NOMO-1 (cell line): ENCODE measurements at regions not wholly inside any gene's neighbourhood (a gene's known extent, or its start where the extent isn't known, plus 50 kb on each side); places are given as distances from the start of the nearest gene placed in this dataset.
"Not testable (repeated sequence)": the region's sequence is repeated elsewhere in the genome, so short reads cannot be mapped to it uniquely, and the experiment has no call there.

Source experiments
- DNase-seq, 2 experiments: peaks; one replicate each; lab custom pipeline; 2025; ENCODE audit not compliant: unreplicated experiment in 2 of 2; lab: John Stamatoyannopoulos, UW

DNA sequence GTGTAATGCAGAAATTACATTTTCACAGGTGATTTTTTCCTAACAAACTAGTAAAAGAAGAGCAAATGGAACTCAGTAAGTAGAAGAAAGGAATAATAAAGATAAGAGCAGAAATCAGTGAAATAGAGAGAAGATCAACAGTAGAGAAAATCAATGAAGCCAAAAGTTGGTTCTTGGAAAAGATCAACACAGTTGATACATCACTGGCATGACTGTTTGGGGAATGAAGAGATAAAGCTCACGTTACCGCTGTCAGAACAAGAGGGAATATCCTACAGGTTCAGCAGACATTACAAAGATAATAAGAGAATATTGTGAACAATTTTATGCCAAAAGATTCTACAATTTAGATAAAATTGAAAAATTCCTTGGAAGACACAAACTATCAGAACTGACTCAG is 146.4 kb downstream of the ACTR3B start:
- no peak for DNase-seq

DNA sequence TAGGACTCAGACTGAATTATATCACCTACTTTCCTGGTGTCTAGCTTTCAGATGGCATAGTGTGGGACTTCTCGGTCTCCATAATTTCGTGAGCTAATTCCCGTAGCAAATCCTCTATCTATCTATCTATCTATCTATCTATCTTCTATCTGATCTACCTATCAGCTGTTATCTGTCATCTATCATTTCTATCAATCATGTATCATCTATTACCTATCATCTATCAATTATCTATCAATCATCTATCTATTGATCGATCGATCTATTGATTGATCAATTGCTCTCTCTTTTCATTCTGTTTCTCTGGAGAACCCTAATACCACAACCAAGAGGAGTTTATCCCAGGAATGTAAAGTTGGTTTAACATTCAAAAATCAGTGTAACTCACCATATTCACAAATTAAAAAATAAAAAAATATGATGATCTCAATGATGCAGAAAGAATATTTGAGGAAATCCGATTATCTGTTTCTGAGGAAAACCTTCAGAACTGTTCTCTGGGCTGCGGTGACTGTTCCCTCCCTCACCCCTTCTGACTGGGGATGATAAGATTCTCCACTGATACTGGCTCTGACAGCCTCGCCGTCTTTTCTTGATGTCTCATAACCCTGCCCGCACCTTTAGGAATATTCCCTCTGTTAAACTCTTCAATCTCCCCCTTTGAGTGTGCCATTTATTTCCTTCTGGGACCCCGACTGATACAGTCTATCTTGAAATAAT is 147.7 kb downstream of the ACTR3B start:
- no peak for DNase-seq

DNA sequence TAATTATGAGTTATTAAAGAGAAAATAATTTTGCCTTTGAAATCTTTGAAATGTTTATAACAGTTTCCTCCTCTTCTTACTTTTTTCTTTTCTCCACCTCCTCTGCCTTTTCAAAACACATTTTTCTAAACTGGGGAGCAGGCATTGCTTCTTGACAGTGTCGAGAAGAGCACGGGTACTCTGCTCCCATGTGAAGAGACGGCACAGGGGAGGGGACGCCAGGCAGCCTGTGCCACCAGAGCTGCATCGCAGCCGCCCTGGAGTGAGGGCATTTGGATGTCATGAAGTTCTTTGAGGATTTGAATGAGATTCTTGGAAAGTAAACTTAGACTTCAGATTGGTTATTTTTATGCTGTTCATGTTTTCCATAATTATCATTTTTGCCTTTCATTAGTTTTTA is 149.7 kb downstream of the ACTR3B start:
- no peak for DNase-seq

DNA sequence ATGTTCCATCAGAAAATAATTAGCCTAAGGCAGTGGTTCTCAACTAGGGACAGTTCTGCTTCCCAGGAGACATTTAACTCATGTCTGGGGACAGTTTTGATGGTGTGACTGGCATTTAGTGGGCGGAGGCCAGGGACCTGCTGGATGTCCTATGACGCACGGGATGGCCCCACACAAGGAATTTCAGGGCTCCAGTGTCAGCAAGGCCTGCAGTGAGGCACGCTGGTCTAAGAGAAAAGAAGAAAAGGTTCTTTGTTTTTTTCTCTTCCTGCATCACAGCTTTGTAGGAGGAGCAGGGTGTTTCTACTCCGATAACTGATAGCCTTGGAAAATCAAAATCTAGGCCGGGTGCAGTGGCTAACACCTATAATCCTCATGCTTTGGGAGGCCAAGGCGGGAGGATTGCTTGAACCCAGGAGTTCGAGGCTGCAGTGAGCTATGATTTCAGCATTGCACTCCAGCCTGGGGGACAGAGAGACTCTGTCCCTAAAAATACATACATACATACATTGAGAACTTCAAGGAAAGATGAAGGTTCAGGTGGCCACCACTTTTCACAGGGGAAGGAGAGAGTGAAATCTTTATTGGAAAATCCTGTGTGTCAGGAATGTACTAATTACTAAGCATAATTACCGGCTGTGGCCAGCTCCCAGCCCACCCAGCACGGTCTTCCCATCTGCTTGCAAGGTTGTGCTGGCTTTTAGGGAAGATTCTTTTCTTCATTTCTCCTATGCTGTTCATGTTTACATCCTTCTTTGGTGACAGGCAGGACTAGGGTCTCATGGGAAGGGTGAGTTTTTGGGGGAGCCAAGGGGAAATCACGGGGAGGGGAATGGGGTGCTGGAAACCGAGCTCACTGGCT is 150.4 kb downstream of the ACTR3B start:
- DNase-seq, result no peak

DNA sequence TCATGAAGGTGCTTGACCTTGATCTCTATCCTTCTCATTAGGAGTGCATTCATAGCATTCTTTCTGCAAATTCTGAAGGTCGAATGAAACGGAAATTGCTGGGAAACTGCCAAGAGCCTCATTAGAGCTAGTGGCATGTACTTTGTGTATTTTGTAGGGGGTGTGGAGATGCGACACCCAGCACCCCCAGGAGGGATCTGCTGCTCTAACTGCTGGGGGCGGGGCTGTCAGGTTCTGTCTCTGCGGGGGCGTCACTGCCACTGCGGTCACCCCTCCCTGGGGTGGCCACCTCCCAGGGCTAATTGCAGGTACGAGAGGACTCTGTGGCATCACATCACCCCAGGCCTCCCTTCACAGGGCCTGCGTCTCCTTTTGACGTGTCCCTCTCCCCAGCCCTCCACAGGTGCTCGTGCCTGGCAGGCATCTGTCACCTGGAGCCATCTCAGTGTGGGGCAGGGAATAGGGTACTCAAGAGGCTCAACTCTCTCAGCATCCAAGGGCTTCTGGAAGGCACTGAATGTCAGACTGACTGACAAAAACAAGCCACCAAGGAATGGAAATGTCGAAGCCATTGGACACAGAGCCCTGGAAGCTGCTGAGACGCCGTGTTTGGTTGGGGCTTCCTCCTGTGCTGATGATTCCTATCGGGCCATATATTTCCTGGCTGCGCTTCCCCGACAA is 151.1 kb downstream of the ACTR3B start:
- no peak for DNase-seq

DNA sequence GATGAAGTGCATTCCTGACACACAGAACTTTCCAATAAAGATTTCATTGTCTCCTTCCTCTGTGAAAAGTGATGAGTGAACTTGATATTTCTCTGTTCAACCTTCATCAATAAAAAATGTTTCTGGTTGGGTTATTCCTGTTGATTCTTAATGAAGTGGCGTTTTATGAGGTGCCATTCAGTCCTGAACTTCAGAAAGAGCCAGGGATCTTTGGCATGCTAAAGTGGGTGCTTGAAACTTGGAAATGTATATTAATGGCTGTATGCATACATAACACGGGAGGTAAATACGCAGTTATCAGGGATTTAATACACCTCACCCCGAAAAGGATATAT is 151.6 kb downstream of the ACTR3B start:
- no peak for DNase-seq

DNA sequence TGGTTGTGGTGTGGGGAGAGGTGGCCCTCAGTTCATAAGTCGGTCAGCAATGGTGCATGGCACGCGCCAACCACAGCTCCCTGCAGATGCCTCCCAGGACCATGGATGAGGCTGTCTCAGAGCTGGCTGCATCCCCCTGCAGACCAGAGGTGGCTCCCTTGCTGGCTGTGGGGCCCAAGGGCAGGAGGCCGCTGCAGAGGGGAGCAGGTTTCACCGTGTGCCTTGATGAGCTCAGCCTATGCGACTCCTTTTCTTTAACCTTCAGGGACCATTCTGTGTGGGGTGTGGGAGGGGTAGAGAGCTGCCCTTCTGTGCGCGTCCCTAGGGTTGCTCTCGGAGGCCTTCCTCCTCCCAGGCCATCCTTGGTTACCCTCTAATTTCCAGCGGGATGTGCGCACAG is 152.4 kb downstream of the ACTR3B start:
- DNase-seq, result no peak

DNA sequence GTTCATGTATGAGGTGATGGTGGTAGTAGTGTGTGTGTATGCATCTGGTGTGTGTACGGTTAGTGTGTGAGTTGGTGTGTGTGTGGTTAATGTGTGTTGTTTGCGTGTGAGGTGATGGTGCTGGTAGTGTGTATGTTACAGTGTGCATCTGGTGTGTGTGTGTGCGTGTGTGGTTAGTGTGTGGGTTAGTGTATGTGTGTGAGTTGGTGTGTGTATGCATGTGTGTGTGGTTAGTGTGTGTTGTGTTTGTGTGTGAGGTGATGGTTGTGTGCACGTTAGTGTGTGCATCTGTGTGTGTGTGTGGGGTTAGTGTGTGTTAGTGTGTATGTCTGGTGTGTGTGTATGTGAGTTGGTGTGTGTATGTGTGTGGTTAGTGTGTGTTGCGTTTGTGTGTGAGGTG is 153.0 kb downstream of the ACTR3B start:
- DNase-seq, result no peak

DNA sequence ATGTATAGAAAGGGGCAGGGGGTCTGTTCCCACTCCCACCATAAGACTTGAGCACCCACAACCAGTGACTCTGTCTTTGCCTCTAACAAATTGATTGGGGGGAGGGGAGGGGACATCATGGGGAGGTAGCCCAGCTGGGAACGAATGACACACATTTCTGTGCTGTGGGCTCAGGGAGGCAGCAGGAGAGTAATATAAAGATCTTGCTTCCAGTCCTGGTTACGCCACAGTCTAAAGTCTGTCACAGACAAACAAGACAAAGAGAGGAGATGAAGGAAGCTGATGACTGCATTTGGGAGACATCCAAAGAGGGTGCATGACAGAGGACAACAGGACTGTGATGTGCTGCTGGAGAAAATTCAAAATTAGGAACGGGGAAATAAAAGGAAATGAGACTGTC is 153.9 kb downstream of the ACTR3B start:
- DNase-seq, result no peak

DNA sequence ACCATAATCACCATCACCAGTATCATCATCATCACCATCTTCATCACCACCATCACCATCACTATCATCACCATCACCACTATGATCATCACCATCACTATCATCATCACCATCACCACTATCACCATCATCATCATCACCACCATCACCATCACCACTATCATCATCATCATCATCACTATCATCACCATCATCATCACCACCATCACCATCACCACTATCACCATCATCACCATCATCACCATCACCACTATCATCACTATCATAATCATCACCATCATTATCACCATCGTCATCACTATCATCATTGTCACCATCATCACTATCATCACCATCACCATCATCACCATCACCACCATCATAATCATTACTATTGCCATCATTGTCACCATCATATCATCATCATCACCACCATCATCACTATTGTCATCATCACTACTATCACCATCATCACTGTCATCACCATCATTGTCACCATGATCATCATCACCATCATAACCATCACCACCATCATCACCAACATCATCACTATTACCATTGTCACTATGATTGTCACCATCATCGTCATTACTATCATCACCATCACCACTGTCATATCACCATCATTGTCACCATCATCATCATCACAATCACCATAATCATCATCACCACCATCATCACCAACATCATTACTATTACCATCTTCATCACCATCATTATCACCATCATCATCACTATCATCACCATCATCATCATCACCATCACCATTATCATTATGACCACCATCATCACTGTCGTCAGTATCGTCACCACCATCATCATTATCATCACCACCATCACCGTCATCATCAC is 154.7 kb downstream of the ACTR3B start:
- DNase-seq, result no peak

DNA sequence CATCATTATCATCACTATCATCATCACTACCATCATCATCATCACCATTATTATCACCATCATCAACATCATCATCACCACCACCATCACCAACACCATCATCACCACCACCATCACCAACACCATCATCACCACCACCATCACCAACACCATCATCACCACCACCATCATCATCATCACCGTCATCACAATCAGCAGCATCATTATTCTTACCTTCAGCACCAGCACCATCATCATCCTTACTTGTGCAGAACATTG is 155.2 kb downstream of the ACTR3B start:
- DNase-seq, result not testable (repeated sequence)

DNA sequence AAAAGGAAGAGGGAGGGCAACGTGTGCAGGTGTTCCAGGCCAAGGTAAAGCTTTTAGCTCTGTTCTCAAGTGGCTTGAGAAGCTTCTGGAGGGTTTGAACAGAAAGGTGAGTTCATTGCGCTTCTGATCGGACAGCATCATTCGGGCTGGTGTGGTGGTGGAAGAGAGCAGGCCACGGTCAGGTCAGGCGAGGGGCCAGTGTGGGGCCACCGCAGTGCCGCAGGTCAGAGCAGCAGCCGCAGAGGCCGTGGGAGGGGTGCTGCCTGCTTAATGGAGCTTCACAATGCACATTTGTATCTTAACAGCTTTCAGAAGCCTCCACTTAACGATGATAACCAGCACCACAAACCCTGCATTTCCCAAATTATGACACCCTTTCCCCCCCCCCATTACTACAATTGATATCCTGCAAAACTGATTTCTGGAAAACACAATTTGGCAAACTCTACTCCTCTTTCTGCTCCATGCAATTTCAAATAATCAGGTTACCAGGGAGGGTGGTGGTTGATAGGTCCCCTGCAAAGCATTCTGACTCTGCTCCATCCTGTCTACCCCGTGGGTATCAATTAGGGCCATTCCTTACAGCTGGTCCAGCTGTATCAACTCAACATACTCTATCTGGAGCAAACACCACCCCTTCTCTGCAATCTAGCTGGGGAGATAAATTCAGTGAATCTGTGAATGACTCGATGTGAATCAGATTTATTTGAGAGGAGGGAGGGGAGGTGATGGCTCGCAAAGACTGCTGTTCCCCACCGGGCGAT is 162.9 kb downstream of the ACTR3B start:
- DNase-seq, result no peak

DNA sequence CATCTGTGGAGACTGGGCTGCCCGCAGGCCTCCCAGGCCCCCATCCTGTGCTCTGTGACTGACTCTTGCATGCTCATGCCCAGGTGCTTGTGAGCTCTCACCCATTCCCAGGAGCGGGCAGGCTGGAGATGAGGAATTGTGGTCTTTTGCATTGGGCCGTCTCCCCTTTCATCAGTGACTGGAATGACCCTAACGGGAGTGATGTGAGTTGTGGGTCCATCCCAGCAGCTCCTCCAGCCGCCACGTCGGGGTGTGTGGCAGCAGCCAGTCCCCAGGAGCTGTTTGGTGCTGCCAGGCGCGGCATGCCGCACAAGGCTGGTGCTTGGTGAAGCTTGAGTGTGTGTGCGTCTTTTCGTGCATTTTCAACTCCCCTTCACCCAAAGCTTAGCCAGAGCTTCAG is 164.2 kb downstream of the ACTR3B start:
- no peak for DNase-seq

DNA sequence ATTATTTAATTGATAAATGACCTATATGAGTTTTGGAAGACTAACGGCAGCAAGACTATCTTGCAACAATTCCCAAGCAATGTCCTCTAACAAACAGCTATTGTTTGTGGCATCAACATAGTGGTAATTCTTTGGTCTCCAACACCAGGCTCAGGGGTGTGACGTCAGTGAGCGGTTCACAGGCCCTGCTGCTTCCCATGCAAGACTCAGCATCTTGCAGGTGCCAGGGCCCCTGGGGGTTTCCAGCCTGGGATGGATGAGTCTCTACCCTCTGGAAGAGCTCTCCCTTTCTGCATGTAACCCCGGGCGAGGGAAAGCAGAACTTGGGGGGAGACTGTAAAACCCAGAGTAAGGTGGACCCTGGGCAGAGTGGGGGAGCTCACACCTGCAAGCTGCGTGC is 164.7 kb downstream of the ACTR3B start:
- DNase-seq, result no peak

DNA sequence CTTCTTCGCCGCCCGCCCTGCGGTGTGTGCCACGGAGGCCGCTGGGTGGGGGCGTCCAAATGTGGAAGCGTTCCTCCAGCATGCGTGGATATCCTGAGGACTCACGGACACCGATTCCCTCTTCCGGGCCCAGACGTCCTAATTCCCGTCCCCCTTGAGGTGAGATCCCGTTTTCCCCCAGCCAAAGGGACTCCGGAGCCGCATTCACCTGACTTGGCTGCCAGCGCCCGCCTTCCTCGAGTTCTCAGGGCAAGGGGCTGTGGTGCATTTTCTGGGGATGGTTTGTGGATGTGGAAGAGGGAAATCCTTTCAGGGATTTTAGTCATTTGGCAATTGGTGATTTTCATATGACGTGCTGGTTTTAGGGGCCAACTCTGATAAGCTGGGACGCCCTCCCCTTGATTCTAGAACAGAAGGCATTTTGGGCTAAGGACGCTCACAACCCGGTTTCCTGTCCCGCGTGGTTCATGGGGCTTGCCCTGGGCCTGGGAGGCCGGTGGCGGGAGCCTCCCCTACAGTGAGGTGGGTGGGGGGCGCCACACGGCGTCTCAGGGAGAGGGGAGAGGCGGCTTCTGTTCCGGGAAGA is 165.4 kb downstream of the ACTR3B start:
- DNase-seq, result no peak

DNA sequence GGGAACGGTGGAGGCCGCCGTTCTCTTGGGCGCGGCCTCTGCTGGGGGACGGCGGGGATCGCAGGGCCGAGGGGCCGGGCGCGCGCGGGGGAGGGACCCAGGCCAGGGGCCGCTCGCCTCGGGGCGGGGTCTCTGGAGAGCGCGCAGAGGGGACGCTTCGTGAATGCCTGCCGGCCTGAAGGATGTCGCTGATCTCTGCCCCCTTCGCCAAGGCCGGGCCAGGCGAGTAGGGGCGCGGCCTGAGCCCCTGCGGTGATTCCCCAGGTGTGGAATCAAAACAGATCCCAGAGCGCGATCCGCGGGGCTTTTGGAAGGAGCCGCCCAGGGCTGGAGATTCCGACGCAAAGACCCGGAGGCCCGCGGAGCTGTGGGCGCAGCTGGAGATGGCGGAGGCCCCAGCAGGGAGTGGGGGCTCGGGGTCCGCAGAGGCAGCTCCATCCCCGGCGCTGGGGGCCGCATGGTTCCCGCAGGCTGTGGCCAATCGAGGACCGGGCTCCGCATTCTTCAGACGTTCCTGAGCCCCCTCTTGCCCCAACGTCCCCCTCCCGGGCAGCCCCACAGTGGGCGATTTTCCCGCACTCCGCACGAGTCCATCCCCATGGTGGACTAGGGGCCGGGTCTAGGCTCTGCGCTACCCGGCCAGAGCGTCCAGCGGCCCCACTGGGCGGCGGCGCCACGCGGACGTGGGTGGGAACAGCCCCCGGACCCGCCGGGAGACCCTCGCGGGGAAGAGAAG is 166.0 kb downstream of the ACTR3B start:
- no peak for DNase-seq

DNA sequence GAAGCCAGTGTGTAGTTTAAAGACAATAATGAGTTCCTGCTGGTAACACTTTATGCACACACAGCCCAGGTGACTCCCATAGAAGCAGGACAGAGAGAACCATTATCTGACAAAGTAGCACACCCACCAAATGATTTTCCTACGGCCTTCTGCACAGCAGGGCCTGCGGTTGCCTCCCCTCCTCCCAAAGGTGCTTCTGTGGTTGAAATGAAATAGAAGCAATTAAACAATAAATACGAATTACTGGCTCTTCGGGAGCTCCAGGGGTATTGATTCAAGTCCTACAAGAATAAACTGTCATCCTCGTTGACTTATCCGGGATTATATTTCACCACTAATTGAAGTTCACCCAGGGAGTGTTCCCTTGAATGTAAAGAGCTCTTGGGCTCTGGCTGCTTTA is 172.1 kb downstream of the ACTR3B start:
- DNase-seq, result no peak

DNA sequence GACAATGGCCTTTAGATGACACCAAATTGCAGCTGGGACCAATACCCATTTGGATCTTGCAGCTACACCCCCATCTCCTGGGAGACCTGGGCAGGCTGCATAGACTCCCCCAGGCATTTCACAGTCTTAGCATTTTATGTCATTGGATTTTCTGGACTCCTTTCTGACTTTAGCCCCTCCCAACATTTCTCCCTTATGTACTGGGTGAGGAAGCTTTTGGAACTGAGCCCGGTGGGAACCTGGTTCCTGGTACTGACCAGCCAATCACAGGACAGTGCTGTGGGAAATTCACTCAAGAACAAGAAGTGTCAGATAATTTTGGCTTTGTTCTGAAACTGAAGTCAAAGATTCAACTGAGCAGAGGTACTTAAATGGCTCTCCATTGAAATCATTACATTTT is 177.7 kb downstream of the ACTR3B start:
- DNase-seq, result no peak

DNA sequence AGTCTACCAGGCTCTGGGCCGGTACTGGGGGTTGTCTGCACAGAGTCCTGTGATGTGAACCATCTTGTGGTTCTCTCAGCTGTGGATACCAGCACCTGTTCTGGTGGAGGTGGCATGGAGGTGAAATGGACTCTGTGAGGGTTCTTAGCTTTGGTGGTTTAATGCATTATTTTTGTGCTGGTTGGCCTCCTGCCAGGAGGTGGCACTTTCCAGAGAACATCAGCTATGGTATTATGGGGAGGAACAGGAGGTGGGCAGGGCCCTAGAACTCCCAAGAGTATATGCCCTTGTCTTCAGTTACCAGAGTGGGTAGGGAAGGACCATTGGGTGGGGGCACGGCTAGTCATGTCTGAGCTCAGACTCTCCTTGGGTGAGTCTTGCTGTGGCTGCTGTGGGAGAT is 187.1 kb downstream of the ACTR3B start:
- not testable (repeated sequence) for DNase-seq

DNA sequence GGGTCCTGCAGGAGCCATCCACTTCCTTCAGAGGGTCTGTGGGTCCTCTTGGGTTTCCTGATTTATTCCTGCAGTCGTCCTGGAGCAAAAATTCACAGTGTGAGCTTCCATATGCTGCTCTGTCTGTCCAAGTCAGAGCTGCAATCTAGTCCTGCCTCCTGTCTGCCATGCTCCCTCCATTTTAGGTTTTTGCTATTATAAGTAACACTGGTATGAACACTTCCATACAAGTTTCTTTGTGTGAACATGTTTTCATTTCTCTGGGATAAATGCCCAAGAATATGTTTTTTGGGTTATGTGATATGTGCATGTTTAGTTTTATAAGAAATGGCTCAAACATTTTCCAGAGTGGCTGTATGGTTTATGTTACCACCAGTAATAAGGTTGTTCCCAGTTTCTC is 188.1 kb downstream of the ACTR3B start:
- DNase-seq, result no peak
